ENCODE measurements at regions not wholly inside any gene's neighbourhood (a gene's known extent, or its start where the extent isn't known, plus 50 kb on each side); places are given as distances from the start of the nearest gene placed in this dataset.

DNA sequence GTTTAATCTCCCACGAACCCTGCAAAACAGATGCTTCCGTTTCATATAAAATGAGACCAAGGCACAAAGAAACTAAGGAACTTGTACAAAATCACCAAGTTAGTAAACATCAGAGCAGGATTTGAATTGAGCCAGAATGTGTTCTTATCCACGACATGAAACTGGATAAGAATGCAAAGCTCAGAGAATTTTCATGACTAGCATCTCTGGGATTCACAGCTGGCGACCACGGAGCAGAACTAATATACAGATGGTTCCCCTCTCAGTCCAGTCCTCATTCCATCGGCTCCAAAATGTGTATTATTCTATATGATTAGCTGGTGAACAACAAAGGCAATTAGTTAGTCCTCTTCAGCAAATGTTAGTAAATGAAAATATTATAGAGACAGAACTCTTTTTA lies 72.3 kb upstream of the ERG start:
- no peak for DNase-seq (ENCODE audit: low read depth)
- H3K4me3 ChIP-seq (ENCODE audit: low read depth, low read length): no peak overlapping the region
- TF ChIP-seq CTCF (IDR thresholded peaks at IDR 0.05; ENCODE audit: low read depth, low read length, missing control alignments): no peak
- in situ Hi-C loops (cut with HindIII; ENCODE audit: low sequenced_read_pairs): no loop called here

DNA sequence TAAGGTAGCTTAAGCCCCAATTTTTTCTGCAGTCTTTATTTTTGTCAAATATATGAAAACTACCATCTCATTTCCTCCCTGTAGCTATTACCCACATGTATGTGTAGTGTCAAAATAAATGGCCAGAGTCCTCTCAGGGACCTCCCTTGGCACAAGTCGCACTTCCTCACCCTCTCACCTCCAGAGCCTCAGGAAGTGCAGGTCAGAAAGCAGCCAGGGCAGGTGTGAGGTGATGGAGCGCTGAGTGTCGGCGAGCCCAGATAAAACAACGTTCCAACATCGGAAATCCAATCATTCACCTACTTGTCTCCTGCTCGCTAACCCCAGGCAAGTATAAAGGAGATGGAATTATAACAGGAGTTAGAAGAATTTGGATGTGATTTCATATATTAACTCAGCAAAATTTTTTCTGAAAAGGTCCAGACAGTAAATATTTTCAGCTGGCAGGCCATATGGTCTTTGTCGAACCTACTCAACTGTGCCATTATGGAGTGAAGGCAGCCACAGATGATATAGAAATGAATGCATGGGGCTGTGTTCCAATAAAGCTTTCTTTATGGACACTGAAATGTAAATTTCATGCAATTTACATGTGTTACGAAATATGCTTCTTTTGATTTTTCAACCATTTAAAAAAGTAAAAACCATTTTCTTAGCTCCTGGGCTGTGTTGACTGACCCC lies 76.8 kb upstream of the ERG start:
- TF ChIP-seq CTCF (IDR thresholded peaks at IDR 0.05; ENCODE audit: low read depth, low read length, missing control alignments): no peak
- in situ Hi-C loops (cut with HindIII; ENCODE audit: low sequenced_read_pairs): no loop called here
- DNase-seq (ENCODE audit: low read depth): no peak
- H3K4me3 ChIP-seq (ENCODE audit: low read depth, low read length): no peak overlapping the region

DNA sequence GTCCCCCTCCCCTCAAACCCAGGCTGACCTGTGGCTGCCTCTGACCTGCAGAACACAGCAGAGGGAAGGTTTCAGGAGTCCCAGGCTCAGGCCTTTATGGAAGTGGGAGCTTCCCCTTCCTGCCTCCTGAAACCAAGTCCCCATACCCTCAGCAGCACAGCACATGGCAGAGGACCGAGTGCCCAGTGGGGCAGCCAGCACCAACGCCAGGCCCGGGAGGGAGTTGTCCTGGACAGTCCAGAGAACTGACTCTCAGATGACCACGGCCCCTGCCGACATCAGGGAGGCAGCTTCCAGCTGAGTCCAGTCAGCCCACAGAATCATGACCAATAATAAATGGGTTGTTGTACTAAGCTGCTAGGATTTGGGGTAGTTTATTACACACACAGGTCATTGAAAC lies 79.6 kb upstream of the ERG start:
- in situ Hi-C loops (cut with HindIII; ENCODE audit: low sequenced_read_pairs): no loop called here
- TF ChIP-seq CTCF (IDR thresholded peaks at IDR 0.05; ENCODE audit: low read depth, low read length, missing control alignments): no peak
- no peak overlapping the region for H3K4me3 ChIP-seq (ENCODE audit: low read depth, low read length)
- DNase-seq (ENCODE audit: low read depth): no peak

GRCh38 chr21:38590449-38591217 lies 92.4 kb upstream of the ERG start:
- no peak overlapping the region for H3K4me3 ChIP-seq (ENCODE audit: low read depth, low read length)
- in situ Hi-C loops (cut with HindIII; ENCODE audit: low sequenced_read_pairs): no loop called here
- TF ChIP-seq CTCF (IDR thresholded peaks at IDR 0.05; ENCODE audit: low read depth, low read length, missing control alignments): no peak
- DNase-seq (ENCODE audit: low read depth): no peak

DNA sequence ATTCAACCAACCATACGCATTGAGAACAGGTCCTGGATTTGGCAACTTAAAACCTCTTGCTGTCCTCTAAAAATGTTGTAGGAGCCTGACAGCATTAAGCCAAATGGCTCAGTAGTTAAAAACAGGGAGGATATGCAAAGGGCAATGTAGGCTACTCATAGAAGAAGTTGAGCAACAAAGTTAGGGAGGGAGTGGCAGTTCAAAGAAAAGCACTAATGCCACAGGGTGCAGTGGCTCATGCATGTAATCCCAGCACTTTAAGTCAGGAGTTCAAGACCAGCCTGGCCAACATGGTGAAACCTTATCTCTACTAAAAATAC lies 92.9 kb upstream of the ERG start:
- in situ Hi-C loops (cut with HindIII; ENCODE audit: low sequenced_read_pairs): no loop called here
- no peak for TF ChIP-seq CTCF (IDR thresholded peaks at IDR 0.05; ENCODE audit: low read depth, low read length, missing control alignments)
- DNase-seq (ENCODE audit: low read depth): no peak
- no peak overlapping the region for H3K4me3 ChIP-seq (ENCODE audit: low read depth, low read length)

GRCh38 chr21:38596264-38597042 lies 98.2 kb upstream of the ERG start:
- no peak for TF ChIP-seq CTCF (IDR thresholded peaks at IDR 0.05; ENCODE audit: low read depth, low read length, missing control alignments)
- in situ Hi-C loops (cut with HindIII; ENCODE audit: low sequenced_read_pairs): no loop called here
- H3K4me3 ChIP-seq (ENCODE audit: low read depth, low read length): no peak overlapping the region
- DNase-seq (ENCODE audit: low read depth): no peak

Data from astrocyte of the cerebellum (primary cell).